ENCODE measurements at regions not wholly inside any gene's neighbourhood (a gene's known extent, or its start where the extent isn't known, plus 50 kb on each side); places are given as distances from the start of the nearest gene placed in this dataset.
A peak's percentile ranks its signal among the peaks of the same experiment; 100 is the strongest.

- H3K9me3 Mint-ChIP-seq, result no peaks in the 10 kb centered on the region
- no peaks in the 10 kb centered on the region for H3K36me3 Mint-ChIP-seq
- H3K27ac Mint-ChIP-seq, result no peak overlapping the region
- DNase-seq (ENCODE audit: low spot score in 2 of 2), result no peak
- no peak for ATAC-seq
These were observed 58.4 kb downstream of the SLC25A47 start for GRCh38 chr14:100381395-100382105.

- ATAC-seq (no peak), DNase-seq (ENCODE audit: low spot score in 2 of 2) (no peak)
- Mint-ChIP-seq H3K27ac (no peak overlapping the region), H3K9me3 (no peaks in the 10 kb centered on the region), H3K36me3 (no peaks in the 10 kb centered on the region)
These were observed 58.9 kb downstream of the SLC25A47 start for GRCh38 chr14:100382106-100382455.

- DNase-seq (ENCODE audit: low spot score in 2 of 2) (peak in 1 of 2 donors; percentile 73), ATAC-seq (peak; percentile 77 to 91)
- peak overlapping the region in 1 of 2 donors; percentile 84 for H3K27ac Mint-ChIP-seq
- no peaks in the 10 kb centered on the region for H3K36me3 Mint-ChIP-seq
- no peaks in the 10 kb centered on the region for H3K9me3 Mint-ChIP-seq
These were observed 60.6 kb downstream of the SLC25A47 start for GRCh38 chr14:100383727-100384158.

- ATAC-seq (no peak), DNase-seq (ENCODE audit: low spot score in 2 of 2) (no peak)
- Mint-ChIP-seq H3K27ac (peak overlapping the region in 1 of 2 donors; percentile 84), H3K36me3 (no peaks in the 10 kb centered on the region), H3K9me3 (no peaks in the 10 kb centered on the region)
These were observed 61.1 kb downstream of the SLC25A47 start for GRCh38 chr14:100384277-100384676.

- DNase-seq (ENCODE audit: low spot score in 2 of 2) (no peak), ATAC-seq (no peak)
- Mint-ChIP-seq H3K36me3 (no peaks in the 10 kb centered on the region), H3K9me3 (no peaks in the 10 kb centered on the region), H3K27ac (no peak overlapping the region)
These were observed 62.0 kb downstream of the SLC25A47 start for GRCh38 chr14:100384819-100385813.

- DNase-seq (ENCODE audit: low spot score in 2 of 2), result no peak
- no peaks in the 10 kb centered on the region for H3K9me3 Mint-ChIP-seq
- no peak overlapping the region for H3K27ac Mint-ChIP-seq
- no peaks in the 10 kb centered on the region for H3K36me3 Mint-ChIP-seq
- ATAC-seq, result no peak
These were observed 63.0 kb downstream of the SLC25A47 start for GRCh38 chr14:100386121-100386520.

GRCh38 chr14:100386846-100387245 lies 63.7 kb downstream of the SLC25A47 start:
- no peaks in the 10 kb centered on the region for H3K36me3 Mint-ChIP-seq
- no peak for DNase-seq (ENCODE audit: low spot score in 2 of 2)
- ATAC-seq, result no peak
- H3K9me3 Mint-ChIP-seq, result no peaks in the 10 kb centered on the region
- H3K27ac Mint-ChIP-seq, result no peak overlapping the region

GRCh38 chr14:100387450-100387849 lies 64.3 kb downstream of the SLC25A47 start:
- no peaks in the 10 kb centered on the region for H3K9me3 Mint-ChIP-seq
- no peak overlapping the region for H3K27ac Mint-ChIP-seq
- no peaks in the 10 kb centered on the region for H3K36me3 Mint-ChIP-seq
- no peak for DNase-seq (ENCODE audit: low spot score in 2 of 2)
- ATAC-seq, result no peak

GRCh38 chr14:100388103-100389054 lies 65.2 kb downstream of the SLC25A47 start:
- no peak overlapping the region for H3K27ac Mint-ChIP-seq
- ATAC-seq (no peak), DNase-seq (ENCODE audit: low spot score in 2 of 2) (no peak)
- no peaks in the 10 kb centered on the region for H3K36me3 Mint-ChIP-seq
- H3K9me3 Mint-ChIP-seq, result no peaks in the 10 kb centered on the region

- DNase-seq (ENCODE audit: low spot score in 2 of 2), result no peak
- no peaks in the 10 kb centered on the region for H3K9me3 Mint-ChIP-seq
These were observed 66.5 kb downstream of the SLC25A47 start for GRCh38 chr14:100389497-100390104.

GRCh38 chr14:100391173-100391572 lies 68.0 kb downstream of the SLC25A47 start:
- Mint-ChIP-seq H3K9me3 (no peaks in the 10 kb centered on the region), H3K27ac (no peak overlapping the region), H3K36me3 (no peaks in the 10 kb centered on the region)
- ATAC-seq (no peak), DNase-seq (ENCODE audit: low spot score in 2 of 2) (no peak)

More at GRCh38 chr14:100389497-100390104, 66.5 kb downstream of the SLC25A47 start:
- Mint-ChIP-seq H3K27ac (no peak overlapping the region), H3K36me3 (no peaks in the 10 kb centered on the region)
- no peak for ATAC-seq

- ATAC-seq (no peak), DNase-seq (ENCODE audit: low spot score in 2 of 2) (no peak)
- H3K27ac Mint-ChIP-seq, result no peak overlapping the region
- no peaks in the 10 kb centered on the region for H3K9me3 Mint-ChIP-seq
- no peaks in the 10 kb centered on the region for H3K36me3 Mint-ChIP-seq
These were observed 68.6 kb downstream of the SLC25A47 start for GRCh38 chr14:100391724-100392123.

GRCh38 chr14:100392356-100392755 lies 69.2 kb downstream of the SLC25A47 start:
- no peak for DNase-seq (ENCODE audit: low spot score in 2 of 2)
- Mint-ChIP-seq H3K36me3 (no peaks in the 10 kb centered on the region), H3K27ac (no peak overlapping the region), H3K9me3 (no peaks in the 10 kb centered on the region)
- ATAC-seq, result no peak

GRCh38 chr14:100393362-100393761 lies 70.2 kb downstream of the SLC25A47 start:
- DNase-seq (ENCODE audit: low spot score in 2 of 2) (no peak), ATAC-seq (no peak)
- Mint-ChIP-seq H3K9me3 (no peaks in the 10 kb centered on the region), H3K27ac (no peak overlapping the region), H3K36me3 (no peaks in the 10 kb centered on the region)

- Mint-ChIP-seq H3K27ac (peak overlapping the region; percentile 19 to 53), H3K9me3 (no peaks in the 10 kb centered on the region), H3K36me3 (no peaks in the 10 kb centered on the region)
- no peak for ATAC-seq
- DNase-seq (ENCODE audit: low spot score in 2 of 2), result no peak
These were observed 71.0 kb downstream of the SLC25A47 start for GRCh38 chr14:100393906-100394732.
